Nephron (organoid): ENCODE measurements at regions not wholly inside any gene's neighbourhood (a gene's known extent, or its start where the extent isn't known, plus 50 kb on each side); places are given as distances from the start of the nearest gene placed in this dataset.

ENCODE experiments used
- H3K27ac Mint-ChIP-seq, 3 experiments: 2 replicates each; pipeline ENCODE4 v1.8.0; 2020; ENCODE audit warnings: mixed read lengths in 3 of 3, mild to moderate bottlenecking in 2 of 3, moderate library complexity in 1 of 3
- H3K27me3 Mint-ChIP-seq: 2 replicates; pipeline ENCODE4 v1.8.0; 2021; ENCODE audit warnings: low read depth, mild to moderate bottlenecking, moderate library complexity, mixed read lengths
- H3K36me3 Mint-ChIP-seq: 2 replicates; pipeline ENCODE4 v1.8.0; 2020; ENCODE audit warnings: low read depth, mixed read lengths
- H3K4me1 Mint-ChIP-seq: 2 replicates; pipeline ENCODE4 v1.8.0; 2020; ENCODE audit warnings: mixed read lengths
- H3K4me3 Mint-ChIP-seq, 3 experiments: 2 replicates each; pipeline ENCODE4 v1.8.0; 2020; ENCODE audit warnings: mild to moderate bottlenecking in 3 of 3, mixed read lengths in 3 of 3, moderate library complexity in 2 of 3
- H3K9me3 Mint-ChIP-seq: 2 replicates; pipeline ENCODE4 v1.8.0; 2020; ENCODE audit warnings: mixed read lengths
- TF ChIP-seq, protein P1 (sequence below), 3 experiments: fragments of 200-600 bp; sonication (generic); IDR thresholded peaks; one replicate each; pipeline ENCODE4 v1.5.0; 2021; ENCODE audit warnings: antibody characterized with exemption in 3 of 3; ENCODE audit not compliant: unreplicated experiment in 3 of 3

DNA sequence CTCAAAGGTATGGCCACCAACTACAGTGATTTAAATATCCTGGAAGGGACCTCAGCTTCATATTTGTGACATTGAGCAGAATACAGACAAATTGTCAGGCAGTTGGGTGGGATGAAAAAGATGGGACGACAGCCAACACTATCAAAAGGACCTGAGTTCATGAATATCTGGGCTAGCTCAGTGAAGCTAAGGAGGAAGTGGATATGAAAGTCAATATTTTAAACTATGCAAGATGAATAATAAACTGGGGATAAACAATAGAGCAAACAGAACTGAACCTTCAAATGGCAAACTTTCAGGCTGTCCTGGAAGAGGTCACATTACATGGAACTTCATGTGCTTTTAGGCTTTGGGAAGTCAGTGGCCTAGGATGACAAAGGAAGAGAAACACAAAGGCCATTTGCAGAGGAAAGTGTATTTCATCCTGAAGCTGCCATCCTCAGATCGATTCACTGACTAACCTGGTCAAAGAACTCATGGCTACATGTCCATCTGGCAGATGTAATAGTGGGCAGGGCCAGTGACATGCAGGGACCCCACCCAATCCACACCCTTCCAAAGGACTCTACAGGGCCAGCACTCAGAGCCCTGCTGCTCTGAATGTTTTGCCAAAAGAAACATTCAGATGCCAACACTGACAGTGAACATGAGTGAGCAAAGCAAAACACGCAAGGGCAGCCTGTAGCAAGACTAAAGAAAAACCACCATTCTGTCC is 175.7 kb downstream of the ETAA1 start:
- TF ChIP-seq, protein P1, sequence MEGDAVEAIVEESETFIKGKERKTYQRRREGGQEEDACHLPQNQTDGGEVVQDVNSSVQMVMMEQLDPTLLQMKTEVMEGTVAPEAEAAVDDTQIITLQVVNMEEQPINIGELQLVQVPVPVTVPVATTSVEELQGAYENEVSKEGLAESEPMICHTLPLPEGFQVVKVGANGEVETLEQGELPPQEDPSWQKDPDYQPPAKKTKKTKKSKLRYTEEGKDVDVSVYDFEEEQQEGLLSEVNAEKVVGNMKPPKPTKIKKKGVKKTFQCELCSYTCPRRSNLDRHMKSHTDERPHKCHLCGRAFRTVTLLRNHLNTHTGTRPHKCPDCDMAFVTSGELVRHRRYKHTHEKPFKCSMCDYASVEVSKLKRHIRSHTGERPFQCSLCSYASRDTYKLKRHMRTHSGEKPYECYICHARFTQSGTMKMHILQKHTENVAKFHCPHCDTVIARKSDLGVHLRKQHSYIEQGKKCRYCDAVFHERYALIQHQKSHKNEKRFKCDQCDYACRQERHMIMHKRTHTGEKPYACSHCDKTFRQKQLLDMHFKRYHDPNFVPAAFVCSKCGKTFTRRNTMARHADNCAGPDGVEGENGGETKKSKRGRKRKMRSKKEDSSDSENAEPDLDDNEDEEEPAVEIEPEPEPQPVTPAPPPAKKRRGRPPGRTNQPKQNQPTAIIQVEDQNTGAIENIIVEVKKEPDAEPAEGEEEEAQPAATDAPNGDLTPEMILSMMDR (IDR thresholded peaks at IDR 0.05; ENCODE audit: unreplicated experiment in 3 of 3) = no peak
- Mint-ChIP-seq H3K4me3 (no peak overlapping the region), H3K27me3 (no peaks in the 10 kb centered on the region), H3K36me3 (no peaks in the 10 kb centered on the region), H3K27ac (peak overlapping the region in 2 of 3 experiments; percentile 17 to 18), H3K9me3 (peaks cover 12% of the 10 kb centered on the region), H3K4me1 (peaks cover 18% of the 10 kb centered on the region)

DNA sequence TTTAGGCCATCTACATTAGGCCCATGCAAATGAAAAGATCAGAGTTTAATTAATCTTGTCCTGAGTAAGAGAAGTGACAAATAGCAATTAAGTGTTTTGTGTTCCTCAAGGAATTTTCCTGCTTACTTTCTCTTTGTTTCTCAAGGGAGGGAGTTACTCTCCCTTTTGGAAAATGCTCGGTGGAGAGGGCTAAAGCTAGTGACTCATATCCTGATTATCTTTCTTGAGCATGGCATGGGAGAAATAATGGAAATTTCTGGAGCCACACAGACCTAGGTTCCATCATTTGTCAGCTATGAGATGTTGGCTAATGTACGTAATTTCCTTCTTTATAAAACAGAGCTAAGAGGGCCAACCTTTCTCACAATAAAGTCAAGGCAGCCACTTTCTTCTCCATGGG is 177.1 kb downstream of the ETAA1 start:
- TF ChIP-seq, protein P1 (IDR thresholded peaks at IDR 0.05; ENCODE audit: unreplicated experiment in 3 of 3) = no peak
- H3K4me3 Mint-ChIP-seq = no peak overlapping the region
- H3K27ac Mint-ChIP-seq = no peak overlapping the region
- H3K4me1 Mint-ChIP-seq = peaks cover 13% of the 10 kb centered on the region
- H3K36me3 Mint-ChIP-seq = no peaks in the 10 kb centered on the region
- peaks cover 15% of the 10 kb centered on the region for H3K9me3 Mint-ChIP-seq
- H3K27me3 Mint-ChIP-seq = no peaks in the 10 kb centered on the region

DNA sequence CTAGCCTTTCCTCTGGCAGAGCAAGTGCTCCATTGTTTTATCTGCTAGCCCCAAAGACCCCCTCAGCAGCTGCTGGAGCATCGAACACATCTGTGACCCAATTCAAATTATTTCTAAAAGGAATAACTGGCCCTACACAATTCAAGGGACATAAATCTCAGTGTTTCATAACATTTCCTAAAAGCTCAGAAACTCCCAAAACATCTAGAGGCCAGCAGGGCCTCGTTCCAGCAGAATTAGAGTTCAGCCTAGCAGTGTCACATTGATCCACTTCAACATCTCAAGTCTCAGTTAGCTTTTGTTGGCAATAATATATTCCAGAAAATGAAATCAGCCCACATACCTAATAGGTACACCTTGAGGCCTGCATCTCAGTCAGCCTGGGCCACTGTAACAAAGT is 179.1 kb downstream of the ETAA1 start:
- TF ChIP-seq, protein P1 (IDR thresholded peaks at IDR 0.05; ENCODE audit: unreplicated experiment in 3 of 3) = no peak
- H3K36me3 Mint-ChIP-seq = no peaks in the 10 kb centered on the region
- H3K9me3 Mint-ChIP-seq = peaks cover 19% of the 10 kb centered on the region
- peaks cover 13% of the 10 kb centered on the region for H3K4me1 Mint-ChIP-seq
- no peak overlapping the region for H3K4me3 Mint-ChIP-seq
- H3K27ac Mint-ChIP-seq = peak overlapping the region in 2 of 3 experiments; percentile 12 to 33
- H3K27me3 Mint-ChIP-seq = no peaks in the 10 kb centered on the region

DNA sequence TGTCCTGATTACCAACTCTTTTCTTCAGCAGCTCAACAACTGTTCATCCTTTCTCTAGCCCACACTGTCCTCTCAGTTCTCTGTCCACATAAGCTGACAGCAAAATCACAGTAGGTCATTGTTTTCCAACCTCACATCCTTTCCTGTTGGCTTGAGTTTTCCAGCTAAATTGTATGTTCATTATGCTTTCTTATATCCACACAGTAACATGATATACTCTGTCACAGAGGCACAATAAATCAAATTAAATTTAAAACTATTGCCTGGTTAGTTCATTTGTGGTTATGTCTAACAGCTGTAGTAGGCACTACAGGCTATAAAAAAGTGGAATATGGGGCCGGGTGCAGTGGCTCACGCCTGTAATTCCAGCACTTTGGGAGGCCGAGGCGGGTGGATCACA is 179.9 kb downstream of the ETAA1 start:
- peaks cover 23% of the 10 kb centered on the region for H3K9me3 Mint-ChIP-seq
- H3K36me3 Mint-ChIP-seq = no peaks in the 10 kb centered on the region
- H3K27me3 Mint-ChIP-seq = no peaks in the 10 kb centered on the region
- peaks cover 13% of the 10 kb centered on the region for H3K4me1 Mint-ChIP-seq
- no peak overlapping the region for H3K4me3 Mint-ChIP-seq
- TF ChIP-seq, protein P1 (IDR thresholded peaks at IDR 0.05; ENCODE audit: unreplicated experiment in 3 of 3) = no peak
- peak overlapping the region; percentile 50 to 86 (median 64) for H3K27ac Mint-ChIP-seq

DNA sequence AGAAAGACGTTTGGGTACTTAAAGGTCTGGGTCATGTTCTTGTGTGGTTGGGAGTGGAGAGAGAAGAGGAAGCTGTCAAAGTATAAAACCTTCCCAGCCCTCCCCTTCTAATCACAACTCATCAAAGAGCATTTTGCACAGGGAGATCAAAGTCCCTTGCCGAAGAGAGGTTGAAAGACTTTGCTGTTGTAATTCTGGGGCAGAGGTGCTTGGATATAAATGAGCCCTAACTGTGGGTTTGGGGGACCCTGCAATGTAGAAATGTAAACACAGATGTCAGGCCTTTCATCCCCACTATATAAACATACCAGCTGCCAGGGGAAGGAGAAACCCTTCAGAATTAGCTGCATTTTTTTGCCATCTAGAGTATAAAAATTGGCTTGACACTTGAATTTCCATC is 182.1 kb downstream of the ETAA1 start:
- TF ChIP-seq, protein P1 (IDR thresholded peaks at IDR 0.05; ENCODE audit: unreplicated experiment in 3 of 3) = no peak
- H3K27me3 Mint-ChIP-seq = no peaks in the 10 kb centered on the region
- no peak overlapping the region for H3K4me3 Mint-ChIP-seq
- H3K4me1 Mint-ChIP-seq = peaks cover 13% of the 10 kb centered on the region
- H3K27ac Mint-ChIP-seq = peak overlapping the region in 1 of 3 experiments; percentile 66
- peaks cover 30% of the 10 kb centered on the region for H3K9me3 Mint-ChIP-seq
- peaks cover 5% of the 10 kb centered on the region for H3K36me3 Mint-ChIP-seq

DNA sequence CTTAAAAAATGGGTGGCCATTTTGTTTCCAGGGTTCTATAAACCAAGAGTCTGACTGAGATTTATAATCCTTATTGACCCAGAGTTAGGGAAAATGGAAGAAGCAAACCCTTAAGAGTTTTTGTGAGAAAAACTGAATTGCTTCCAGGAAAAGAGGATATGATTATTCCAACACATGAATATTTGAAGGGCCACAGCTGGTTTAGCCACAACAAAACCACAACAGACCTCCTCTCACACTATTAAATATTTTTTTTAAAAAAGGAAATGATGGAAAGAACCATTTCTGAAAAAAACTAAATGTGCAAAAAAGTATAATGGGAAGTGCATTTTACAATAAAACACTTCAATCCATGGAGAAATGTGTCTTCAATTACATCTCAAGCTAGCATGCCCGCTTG is 182.7 kb downstream of the ETAA1 start:
- Mint-ChIP-seq H3K9me3 (peaks cover 35% of the 10 kb centered on the region), H3K4me1 (peaks cover 13% of the 10 kb centered on the region), H3K27ac (peak overlapping the region in 1 of 3 experiments; percentile 66), H3K36me3 (peaks cover 10% of the 10 kb centered on the region), H3K27me3 (no peaks in the 10 kb centered on the region), H3K4me3 (no peak overlapping the region)
- TF ChIP-seq, protein P1 (IDR thresholded peaks at IDR 0.05; ENCODE audit: unreplicated experiment in 3 of 3) = no peak
